H9 (cell line): ENCODE measurements at regions not wholly inside any gene's neighbourhood (a gene's known extent, or its start where the extent isn't known, plus 50 kb on each side); places are given as distances from the start of the nearest gene placed in this dataset.

ENCODE experiments used
- DNase-seq: peaks from one replicate; pipeline ENCODE4 v3.0.0-alpha.2; 2017
- H2AFZ ChIP-seq: one replicate; pipeline ENCODE4 v1.6.1; 2013; ENCODE audit warnings: mild to moderate bottlenecking, low read length, control low read depth, moderate library complexity
- H2AK5ac ChIP-seq: 2 replicates; pipeline ENCODE4 v1.6.1; 2013; ENCODE audit warnings: low read length, control low read depth, mixed read lengths; ENCODE audit not compliant: insufficient read length
- H2BK120ac ChIP-seq: one replicate; pipeline ENCODE4 v1.6.1; 2013; ENCODE audit warnings: low read depth, mild to moderate bottlenecking, low read length, control low read depth, inconsistent platforms; ENCODE audit not compliant: poor library complexity, severe bottlenecking
- H2BK12ac ChIP-seq: 2 replicates; pipeline ENCODE4 v1.6.1; 2013; ENCODE audit warnings: low read length, control low read depth, mixed read lengths, low read depth; ENCODE audit not compliant: insufficient read length
- H2BK15ac ChIP-seq: 2 replicates; pipeline ENCODE4 v1.6.1; 2013; ENCODE audit warnings: low read depth, low read length, control low read depth
- H2BK20ac ChIP-seq: one replicate; pipeline ENCODE4 v1.6.1; 2013; ENCODE audit warnings: low read depth, mild to moderate bottlenecking, low read length, control low read depth, inconsistent platforms; ENCODE audit not compliant: poor library complexity, severe bottlenecking
- H2BK5ac ChIP-seq: 2 replicates; pipeline ENCODE4 v1.6.1; 2013; ENCODE audit warnings: low read length, control low read depth, mixed read lengths; ENCODE audit not compliant: insufficient read length
- H3K14ac ChIP-seq: 2 replicates; pipeline ENCODE4 v1.6.1; 2013; ENCODE audit warnings: low read length, control low read depth; ENCODE audit not compliant: insufficient read depth
- H3K18ac ChIP-seq: 2 replicates; pipeline ENCODE4 v1.6.1; 2013; ENCODE audit warnings: low read depth, mild to moderate bottlenecking, mixed read lengths, low read length, control low read depth; ENCODE audit not compliant: insufficient read length
- H3K23ac ChIP-seq: 2 replicates; pipeline ENCODE4 v1.6.1; 2013; ENCODE audit warnings: low read length, control low read depth, mixed read lengths, low read depth; ENCODE audit not compliant: insufficient read length
- H3K23me2 ChIP-seq: 2 replicates; pipeline ENCODE4 v1.6.1; 2013; ENCODE audit warnings: low read depth, mild to moderate bottlenecking, mixed read lengths, low read length, control low read depth; ENCODE audit not compliant: insufficient read length, poor library complexity, severe bottlenecking
- H3K27ac ChIP-seq: 2 replicates; pipeline ENCODE4 v1.5.1; 2013; ENCODE audit warnings: low read length, control low read depth, mixed read lengths, low read depth; ENCODE audit not compliant: insufficient read length
- H3K27me3 ChIP-seq: 2 replicates; pipeline ENCODE4 v1.6.1; 2013; ENCODE audit warnings: low read length, control low read depth, inconsistent platforms; ENCODE audit not compliant: insufficient read depth
- H3K4ac ChIP-seq: 2 replicates; pipeline ENCODE4 v1.6.1; 2013; ENCODE audit warnings: low read depth, mild to moderate bottlenecking, control low read depth, inconsistent platforms, low read length, moderate library complexity
- H3K4me1 ChIP-seq: 2 replicates; pipeline ENCODE4 v1.6.1; 2013; ENCODE audit warnings: low read length, control low read depth, inconsistent platforms; ENCODE audit not compliant: insufficient read depth
- H3K4me2 ChIP-seq: 2 replicates; pipeline ENCODE4 v1.6.1; 2013; ENCODE audit warnings: low read length, control low read depth, mixed read lengths; ENCODE audit not compliant: insufficient read length, insufficient read depth
- H3K56ac ChIP-seq: 2 replicates; pipeline ENCODE4 v1.6.1; 2013; ENCODE audit warnings: low read depth, mild to moderate bottlenecking, mixed read lengths, low read length, control low read depth; ENCODE audit not compliant: insufficient read length
- H3K79me1 ChIP-seq: 2 replicates; pipeline ENCODE4 v1.6.1; 2013; ENCODE audit warnings: low read depth, mild to moderate bottlenecking, moderate library complexity, low read length, control low read depth, inconsistent platforms; ENCODE audit not compliant: insufficient read depth, poor library complexity, severe bottlenecking
- H3K79me2 ChIP-seq: 2 replicates; pipeline ENCODE4 v1.6.1; 2013; ENCODE audit warnings: low read length, control low read depth, inconsistent platforms; ENCODE audit not compliant: insufficient read depth
- H3K9ac ChIP-seq: 2 replicates; pipeline ENCODE4 v1.6.1; 2013; ENCODE audit warnings: low read length, control low read depth, mixed read lengths; ENCODE audit not compliant: insufficient read length; ENCODE audit errors: extremely low read depth
- H3K9me3 ChIP-seq: one replicate; pipeline ENCODE4 v1.6.1; 2013; ENCODE audit warnings: low read depth, low read length, inconsistent platforms; ENCODE audit not compliant: control insufficient read depth
- H3T11ph ChIP-seq: one replicate; pipeline ENCODE4 v1.6.1; 2013; ENCODE audit warnings: mild to moderate bottlenecking, low read length, control low read depth, inconsistent platforms
- H4K20me1 ChIP-seq: one replicate; pipeline ENCODE4 v1.6.1; 2013; ENCODE audit not compliant: control insufficient read depth, insufficient read length, insufficient read depth
- H4K5ac ChIP-seq: 2 replicates; pipeline ENCODE4 v1.6.1; 2013; ENCODE audit warnings: low read depth, mild to moderate bottlenecking, mixed read lengths, low read length, control low read depth; ENCODE audit not compliant: insufficient read length
- H4K8ac ChIP-seq: replicated peaks from 2 replicates; pipeline ENCODE4 v1.6.1; 2013; ENCODE audit warnings: low read length, control low read depth, mixed read lengths, low read depth; ENCODE audit not compliant: insufficient read length
- H4K91ac ChIP-seq: 2 replicates; pipeline ENCODE4 v1.6.1; 2013; ENCODE audit warnings: low read depth, mild to moderate bottlenecking, moderate library complexity, mixed read lengths, low read length, control low read depth; ENCODE audit not compliant: insufficient read length
- H3K27ac Mint-ChIP-seq, 3 experiments: 2 replicates in 2 of 3; 3 replicates in 1 of 3; pipeline ENCODE4 v1.8.0; 2020 to 2021; ENCODE audit warnings: mixed read lengths in 3 of 3, mild to moderate bottlenecking in 1 of 3, moderate library complexity in 1 of 3
- H3K27me3 Mint-ChIP-seq: 2 replicates; pipeline ENCODE4 v1.8.0; 2021; ENCODE audit warnings: low read depth, mild to moderate bottlenecking, moderate library complexity, mixed read lengths
- H3K36me3 Mint-ChIP-seq, 3 experiments: 2 replicates in 2 of 3; 3 replicates in 1 of 3; pipeline ENCODE4 v1.8.0; 2020 to 2021; ENCODE audit warnings: low read depth in 3 of 3, mixed read lengths in 3 of 3; ENCODE audit not compliant: insufficient read depth in 1 of 3
- H3K4me1 Mint-ChIP-seq, 2 experiments: 2 replicates each; pipeline ENCODE4 v1.8.0; 2020; ENCODE audit warnings: mixed read lengths in 2 of 2
- H3K4me3 Mint-ChIP-seq, 2 experiments: 2 replicates in 1 of 2; 3 replicates in 1 of 2; pipeline ENCODE4 v1.8.0; 2020 to 2021; ENCODE audit warnings: mild to moderate bottlenecking in 2 of 2, mixed read lengths in 2 of 2, moderate library complexity in 1 of 2
- H3K9me3 Mint-ChIP-seq, 2 experiments: 2 replicates in 1 of 2; 3 replicates in 1 of 2; pipeline ENCODE4 v1.8.0; 2020; ENCODE audit warnings: mild to moderate bottlenecking in 2 of 2, mixed read lengths in 2 of 2, moderate library complexity in 1 of 2
- WGBS: extraction: QIAGEN DNeasy Blood & Tissue Kit; methylation state at CpG from one replicate; pipeline ENCODE4 v1.1.7; 2013; ENCODE audit warnings: missing lambda C conversion rate, low lambda C conversion rate, mixed read lengths; ENCODE audit not compliant: insufficient read length; ENCODE audit errors: extremely low coverage; 5-methylcytosine and 5-hydroxymethylcytosine counted together
- TF ChIP-seq, protein P1 (sequence below): fragments of 200-600 bp; sonication (generic); conservative IDR thresholded peaks from 3 replicates; pipeline ENCODE4 v1.8.0; 2021; ENCODE audit warnings: antibody characterized with exemption, mild to moderate bottlenecking

DNA sequence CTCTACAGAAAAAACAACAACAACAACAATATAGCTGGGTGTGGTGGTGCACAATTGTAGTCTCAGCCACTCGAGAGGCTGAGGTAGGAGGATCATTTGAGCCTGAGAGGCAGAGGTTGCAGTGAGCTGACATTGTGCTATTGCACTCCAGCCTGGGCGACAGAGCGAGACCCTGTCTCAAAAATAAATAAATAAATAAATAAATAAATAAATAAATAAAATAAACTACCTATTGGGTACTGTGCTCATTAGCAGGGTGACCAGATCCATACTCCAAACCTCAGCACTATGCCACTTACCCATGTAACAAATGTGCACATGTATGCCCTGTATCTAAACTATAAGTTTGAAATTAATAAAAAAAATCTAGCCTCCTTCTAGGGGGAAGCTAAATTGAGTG, 369.4 kb upstream of the AJAP1 start:
- H3K27ac Mint-ChIP-seq, result no peak overlapping the region
- peaks cover 0 to 4% (median 3%) of the 10 kb centered on the region in 3 experiments; a peak in 5 of 7 replicates for H3K36me3 Mint-ChIP-seq
- Histone ChIP-seq H2BK120ac (no peak overlapping the region), H4K20me1 (no peaks in the 10 kb centered on the region), H3K9ac (no peak overlapping the region), H3K27me3 (no peaks in the 10 kb centered on the region), H2BK12ac (no peak overlapping the region), H3K79me1 (no peaks in the 10 kb centered on the region), H4K8ac (no peak overlapping the region), H3K18ac (no peak overlapping the region), H3K4ac (no peak overlapping the region), H3K23ac (no peak overlapping the region), H2BK15ac (no peak overlapping the region), H3K23me2 (no peaks in the 10 kb centered on the region), H3K56ac (no peak overlapping the region), H4K91ac (no peak overlapping the region), H3K27ac (no peak overlapping the region), H3K4me1 (no peaks in the 10 kb centered on the region), H3K9me3 (no peaks in the 10 kb centered on the region), H2AFZ (no peak overlapping the region), H3K4me2 (no peak overlapping the region), H2BK5ac (no peak overlapping the region), H2BK20ac (no peak overlapping the region), H3K14ac (no peak overlapping the region), H4K5ac (no peak overlapping the region), H3T11ph (no peak overlapping the region), H2AK5ac (no peak overlapping the region), H3K79me2 (no peaks in the 10 kb centered on the region)
- H3K27me3 Mint-ChIP-seq, result peaks cover 33% of the 10 kb centered on the region
- no peak overlapping the region for H3K4me3 Mint-ChIP-seq
- no CpG with 5 or more reads among the region's 3 CpGs for WGBS
- TF ChIP-seq, protein P1, sequence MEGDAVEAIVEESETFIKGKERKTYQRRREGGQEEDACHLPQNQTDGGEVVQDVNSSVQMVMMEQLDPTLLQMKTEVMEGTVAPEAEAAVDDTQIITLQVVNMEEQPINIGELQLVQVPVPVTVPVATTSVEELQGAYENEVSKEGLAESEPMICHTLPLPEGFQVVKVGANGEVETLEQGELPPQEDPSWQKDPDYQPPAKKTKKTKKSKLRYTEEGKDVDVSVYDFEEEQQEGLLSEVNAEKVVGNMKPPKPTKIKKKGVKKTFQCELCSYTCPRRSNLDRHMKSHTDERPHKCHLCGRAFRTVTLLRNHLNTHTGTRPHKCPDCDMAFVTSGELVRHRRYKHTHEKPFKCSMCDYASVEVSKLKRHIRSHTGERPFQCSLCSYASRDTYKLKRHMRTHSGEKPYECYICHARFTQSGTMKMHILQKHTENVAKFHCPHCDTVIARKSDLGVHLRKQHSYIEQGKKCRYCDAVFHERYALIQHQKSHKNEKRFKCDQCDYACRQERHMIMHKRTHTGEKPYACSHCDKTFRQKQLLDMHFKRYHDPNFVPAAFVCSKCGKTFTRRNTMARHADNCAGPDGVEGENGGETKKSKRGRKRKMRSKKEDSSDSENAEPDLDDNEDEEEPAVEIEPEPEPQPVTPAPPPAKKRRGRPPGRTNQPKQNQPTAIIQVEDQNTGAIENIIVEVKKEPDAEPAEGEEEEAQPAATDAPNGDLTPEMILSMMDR, result no peak
- H3K4me1 Mint-ChIP-seq, result peaks cover 11 to 12% of the 10 kb centered on the region in 2 experiments
- DNase-seq, result no peak
- H3K9me3 Mint-ChIP-seq, result peaks cover 13 to 37% of the 10 kb centered on the region in 2 experiments
